Transverse colon (tissue), 4 donors: ENCODE measurements at regions not wholly inside any gene's neighbourhood (a gene's known extent, or its start where the extent isn't known, plus 50 kb on each side); places are given as distances from the start of the nearest gene placed in this dataset.

Experiments
- DNase-seq: peaks from one replicate; pipeline ENCODE4 v3.0.0-alpha.2; 2019
- H3K27ac ChIP-seq, 4 donors: fragments of 200-600 bp; sonication (generic); 2 replicates each; pipeline ENCODE4 v1.5.1; 2016 to 2018; ENCODE audit warnings: inconsistent platforms in 4 of 4
- H3K27me3 ChIP-seq: fragments of 200-600 bp; sonication (generic); 2 replicates; pipeline ENCODE4 v1.5.1; 2017; ENCODE audit warnings: inconsistent platforms
- H3K36me3 ChIP-seq, 4 donors: fragments of 200-600 bp; sonication (generic); 2 replicates each; pipeline ENCODE4 v1.5.1; 2017 to 2019; ENCODE audit warnings: inconsistent platforms in 4 of 4
- H3K4me1 ChIP-seq, 4 donors: fragments of 200-600 bp; sonication (generic); 2 replicates each; pipeline ENCODE4 v1.5.1; 2017 to 2020; ENCODE audit warnings: inconsistent platforms in 4 of 4
- H3K4me3 ChIP-seq, 4 donors: fragments of 200-600 bp; sonication (generic); 1 replicate in 1 of 4; 2 replicates in 3 of 4; pipeline versions ENCODE4 v1.5.1 to v1.6.1; 2017 to 2019; ENCODE audit warnings: inconsistent platforms in 4 of 4
- H3K9me3 ChIP-seq, 2 donors: fragments of 200-600 bp; sonication (generic); 2 replicates each; pipeline ENCODE4 v1.5.1; 2017 to 2019; ENCODE audit warnings: inconsistent platforms in 2 of 2
- CTCF ChIP-seq, 5 experiments: fragments of 200-600 bp in 3 of 5; fragments of 450-650 bp in 2 of 5; sonication (generic) in 3 of 5; IDR thresholded peaks; 1 replicate in 2 of 5; 2 replicates in 3 of 5; pipeline ENCODE4 v1.5.1; 2016 to 2017; ENCODE audit warnings: antibody characterized with exemption in 5 of 5, inconsistent platforms in 3 of 5, mild to moderate bottlenecking in 2 of 5, moderate library complexity in 1 of 5
- EP300 ChIP-seq: sonication (generic); formaldehyde crosslinking; IDR thresholded peaks from one replicate; pipeline ENCODE4 v1.6.1; 2017; ENCODE audit warnings: antibody characterized with exemption, low read depth
- POLR2A ChIP-seq: fragments of 450-650 bp; IDR thresholded peaks from one replicate; pipeline ENCODE4 v1.6.1; 2016; ENCODE audit warnings: antibody characterized with exemption, mild to moderate bottlenecking, moderate library complexity
- POLR2AphosphoS5 ChIP-seq, 3 donors: sonication (generic); formaldehyde crosslinking; IDR thresholded peaks; one replicate each; pipeline ENCODE4 v1.6.1; 2016; ENCODE audit warnings: antibody characterized with exemption in 3 of 3
- WGBS, 2 donors: methylation state at CpG; one replicate each; pipeline ENCODE4 v1.1.5; 2018; ENCODE audit warnings: low coverage in 1 of 2; 5-methylcytosine and 5-hydroxymethylcytosine counted together
- in situ Hi-C, 4 donors: fragments of 200-750 bp; cut with MboI; loops; one replicate each; pipeline versions ENCODE4 v1.15.0 to v1.15.1; 2017; ENCODE audit warnings: low sequenced_read_pairs in 3 of 4, low pct_ligation_motif_present in 1 of 4, low pct_unique_long_range_greater_than_20kb in 1 of 4
- intact Hi-C: fragments of 100-400 bp; cut with DNase I; formaldehyde crosslinking; loops from one replicate; pipeline ENCODE4 v1.15.1; 2023; ENCODE audit warnings: low total_unique reads

GRCh38 chr7:98565103-98565502 lies 52.0 kb upstream of the NPTX2 start:
- Histone ChIP-seq H3K27me3 (no peaks in the 10 kb centered on the region), H3K4me3 (no peak overlapping the region), H3K9me3 (no peaks in the 10 kb centered on the region), H3K27ac (no peak overlapping the region), H3K36me3 (no peaks in the 10 kb centered on the region), H3K4me1 (no peaks in the 10 kb centered on the region)
- WGBS, 2 donors: 17 to 43% methylated on average over 1 to 3 of the region's 3 CpGs
- TF ChIP-seq CTCF (IDR thresholded peaks at IDR 0.05): no peak
- no peak for TF ChIP-seq POLR2A
- TF ChIP-seq POLR2AphosphoS5 (IDR thresholded peaks at IDR 0.05): no peak
- TF ChIP-seq EP300: no peak
- intact Hi-C loops: no loop called here
- no peak for DNase-seq
- in situ Hi-C loops: no loop called here

- Histone ChIP-seq H3K9me3 (no peaks in the 10 kb centered on the region), H3K36me3 (no peaks in the 10 kb centered on the region), H3K27ac (no peak overlapping the region), H3K4me3 (no peak overlapping the region), H3K4me1 (no peaks in the 10 kb centered on the region), H3K27me3 (no peaks in the 10 kb centered on the region)
- in situ Hi-C loops (no loop called here), intact Hi-C loops (no loop called here)
- WGBS, 2 donors: 75% methylated on average over 5 of the region's 5 CpGs; no CpG with 5 or more reads in 1 of the 2 donors
- TF ChIP-seq EP300 (no peak), POLR2A (no peak), CTCF (IDR thresholded peaks at IDR 0.05) (no peak), POLR2AphosphoS5 (IDR thresholded peaks at IDR 0.05) (no peak)
- no peak for DNase-seq
Observed at GRCh38 chr7:98562871-98563495, 54.1 kb upstream of the NPTX2 start.

- Histone ChIP-seq H3K36me3 (no peaks in the 10 kb centered on the region), H3K27me3 (no peaks in the 10 kb centered on the region), H3K4me3 (no peak overlapping the region), H3K4me1 (no peaks in the 10 kb centered on the region), H3K9me3 (no peaks in the 10 kb centered on the region), H3K27ac (no peak overlapping the region)
- TF ChIP-seq EP300: no peak
- no peak for TF ChIP-seq POLR2AphosphoS5 (IDR thresholded peaks at IDR 0.05)
- no peak for TF ChIP-seq POLR2A
- no peak for TF ChIP-seq CTCF (IDR thresholded peaks at IDR 0.05)
- intact Hi-C loops: no loop called here
- in situ Hi-C loops: no loop called here
- no peak for DNase-seq
Observed at GRCh38 chr7:98562381-98562823, 54.7 kb upstream of the NPTX2 start.

GRCh38 chr7:98559958-98560357 lies 57.1 kb upstream of the NPTX2 start:
- no peaks in the 10 kb centered on the region for H3K4me1 ChIP-seq
- intact Hi-C loops (no loop called here), in situ Hi-C loops (no loop called here)
- TF ChIP-seq EP300 (no peak), POLR2A (no peak), POLR2AphosphoS5 (IDR thresholded peaks at IDR 0.05) (no peak), CTCF (IDR thresholded peaks at IDR 0.05) (no peak)
- no peaks in the 10 kb centered on the region for H3K9me3 ChIP-seq
- no peak overlapping the region for H3K27ac ChIP-seq
- no peak overlapping the region for H3K4me3 ChIP-seq
- no peak for DNase-seq
- 14 to 63% methylated on average over 1 to 3 of the region's 3 CpGs for WGBS, 2 donors
- no peaks in the 10 kb centered on the region for H3K36me3 ChIP-seq
- no peaks in the 10 kb centered on the region for H3K27me3 ChIP-seq
